Uterus (tissue), 3 donors: ENCODE measurements at regions not wholly inside any gene's neighbourhood (a gene's known extent, or its start where the extent isn't known, plus 50 kb on each side); places are given as distances from the start of the nearest gene placed in this dataset.

Experiments
- DNase-seq, 2 donors: peaks; one replicate each; pipeline ENCODE4 v3.0.0-alpha.2; 2019 to 2020
- H3K27ac ChIP-seq, 2 donors: fragments of 200-600 bp; sonication (generic); 1 replicate in 1 of 2; 2 replicates in 1 of 2; pipeline ENCODE4 v1.5.1; 2016 to 2018
- H3K27me3 ChIP-seq, 2 donors: fragments of 200-600 bp; sonication (generic); one replicate each; pipeline ENCODE4 v1.5.1; 2018 to 2019; ENCODE audit warnings: control low read depth in 1 of 2
- H3K36me3 ChIP-seq, 2 donors: fragments of 200-600 bp; sonication (generic); one replicate each; pipeline ENCODE4 v1.5.1; 2019; ENCODE audit warnings: control low read depth in 1 of 2
- H3K4me1 ChIP-seq, 2 donors: fragments of 200-600 bp; sonication (generic); one replicate each; pipeline ENCODE4 v1.5.1; 2018 to 2019; ENCODE audit warnings: control low read depth in 1 of 2
- H3K4me3 ChIP-seq, 2 donors: fragments of 200-600 bp; sonication (generic); 1 replicate in 1 of 2; 2 replicates in 1 of 2; pipeline ENCODE4 v1.5.1; 2018 to 2019; ENCODE audit warnings: mild to moderate bottlenecking in 1 of 2
- H3K9me3 ChIP-seq, 2 donors: fragments of 200-600 bp; sonication (generic); one replicate each; pipeline ENCODE4 v1.5.1; 2019; ENCODE audit warnings: control low read depth in 1 of 2
- POLR2A ChIP-seq, 2 donors: fragments of 450-650 bp; IDR thresholded peaks; one replicate each; pipeline ENCODE4 v1.6.1; 2016; ENCODE audit warnings: antibody characterized with exemption in 2 of 2, mild to moderate bottlenecking in 1 of 2, moderate library complexity in 1 of 2
- intact Hi-C: fragments of 100-400 bp; cut with DNase I; formaldehyde crosslinking; loops from one replicate; pipeline ENCODE4 v1.15.1; 2023; ENCODE audit warnings: low total_unique reads
- TF ChIP-seq, protein P1 (sequence below), 4 experiments: fragments of 200-600 bp in 2 of 4; fragments of 450-650 bp in 2 of 4; sonication (generic) in 2 of 4; IDR thresholded peaks; one replicate each; pipeline ENCODE4 v1.5.1; 2016 to 2019; ENCODE audit warnings: antibody characterized with exemption in 4 of 4, mild to moderate bottlenecking in 2 of 4, moderate library complexity in 1 of 4
- donor health status: DM: yes; HTN: yes; CAD: no.

DNA sequence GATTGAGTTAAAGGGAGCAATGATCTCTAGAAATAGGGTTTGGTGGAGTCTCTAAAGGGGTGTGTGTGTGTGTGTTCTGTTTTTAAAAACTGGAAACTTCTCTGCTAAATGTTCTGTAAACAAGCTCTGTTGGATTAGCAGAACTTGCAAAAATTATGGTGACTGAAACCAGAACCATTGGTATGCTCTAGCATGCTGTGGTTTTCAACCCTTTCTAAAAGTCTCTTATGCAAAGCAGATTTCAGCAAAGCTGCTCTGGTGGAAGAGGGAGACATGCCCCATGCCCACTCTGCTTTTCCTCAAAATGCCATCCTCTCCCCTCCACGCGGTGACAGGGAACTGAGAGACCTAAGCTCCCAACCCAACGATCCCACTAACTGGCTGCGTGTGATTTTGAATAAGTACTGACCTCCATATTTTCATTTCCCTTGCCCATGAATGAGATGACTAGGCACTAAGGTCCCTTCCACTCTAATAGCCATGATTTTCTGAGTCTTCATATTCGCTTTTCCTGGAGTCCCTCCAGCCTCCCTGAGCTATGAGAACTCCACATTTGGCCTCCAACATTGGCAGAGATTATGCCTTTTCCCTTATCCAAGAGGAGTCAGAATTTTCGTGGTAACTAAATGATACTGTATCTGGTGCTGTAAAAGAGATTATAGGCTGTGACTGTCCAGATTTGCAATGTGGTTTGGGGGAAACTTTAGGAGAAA, 117.3 kb upstream of the PALS2 start:
- H3K4me3 ChIP-seq, result no peak overlapping the region
- no peaks in the 10 kb centered on the region for H3K27me3 ChIP-seq
- TF ChIP-seq, protein P1, sequence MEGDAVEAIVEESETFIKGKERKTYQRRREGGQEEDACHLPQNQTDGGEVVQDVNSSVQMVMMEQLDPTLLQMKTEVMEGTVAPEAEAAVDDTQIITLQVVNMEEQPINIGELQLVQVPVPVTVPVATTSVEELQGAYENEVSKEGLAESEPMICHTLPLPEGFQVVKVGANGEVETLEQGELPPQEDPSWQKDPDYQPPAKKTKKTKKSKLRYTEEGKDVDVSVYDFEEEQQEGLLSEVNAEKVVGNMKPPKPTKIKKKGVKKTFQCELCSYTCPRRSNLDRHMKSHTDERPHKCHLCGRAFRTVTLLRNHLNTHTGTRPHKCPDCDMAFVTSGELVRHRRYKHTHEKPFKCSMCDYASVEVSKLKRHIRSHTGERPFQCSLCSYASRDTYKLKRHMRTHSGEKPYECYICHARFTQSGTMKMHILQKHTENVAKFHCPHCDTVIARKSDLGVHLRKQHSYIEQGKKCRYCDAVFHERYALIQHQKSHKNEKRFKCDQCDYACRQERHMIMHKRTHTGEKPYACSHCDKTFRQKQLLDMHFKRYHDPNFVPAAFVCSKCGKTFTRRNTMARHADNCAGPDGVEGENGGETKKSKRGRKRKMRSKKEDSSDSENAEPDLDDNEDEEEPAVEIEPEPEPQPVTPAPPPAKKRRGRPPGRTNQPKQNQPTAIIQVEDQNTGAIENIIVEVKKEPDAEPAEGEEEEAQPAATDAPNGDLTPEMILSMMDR (IDR thresholded peaks at IDR 0.05), result no peak
- no peak for TF ChIP-seq POLR2A (IDR thresholded peaks at IDR 0.05)
- H3K9me3 ChIP-seq, result no peaks in the 10 kb centered on the region
- DNase-seq, result no peak
- H3K36me3 ChIP-seq, result no peaks in the 10 kb centered on the region
- intact Hi-C loops, result no loop called here
- H3K27ac ChIP-seq, result no peak overlapping the region
- no peaks in the 10 kb centered on the region for H3K4me1 ChIP-seq

GRCh38 chr7:24456526-24457218, 116.6 kb upstream of the PALS2 start:
- H3K36me3 ChIP-seq, result no peaks in the 10 kb centered on the region
- TF ChIP-seq, protein P1 (IDR thresholded peaks at IDR 0.05), result no peak
- no peak for TF ChIP-seq POLR2A (IDR thresholded peaks at IDR 0.05)
- no peaks in the 10 kb centered on the region for H3K27me3 ChIP-seq
- no peak for DNase-seq
- intact Hi-C loops, result no loop called here
- no peak overlapping the region for H3K4me3 ChIP-seq
- no peak overlapping the region for H3K27ac ChIP-seq
- H3K4me1 ChIP-seq, result no peaks in the 10 kb centered on the region
- H3K9me3 ChIP-seq, result no peaks in the 10 kb centered on the region

DNA sequence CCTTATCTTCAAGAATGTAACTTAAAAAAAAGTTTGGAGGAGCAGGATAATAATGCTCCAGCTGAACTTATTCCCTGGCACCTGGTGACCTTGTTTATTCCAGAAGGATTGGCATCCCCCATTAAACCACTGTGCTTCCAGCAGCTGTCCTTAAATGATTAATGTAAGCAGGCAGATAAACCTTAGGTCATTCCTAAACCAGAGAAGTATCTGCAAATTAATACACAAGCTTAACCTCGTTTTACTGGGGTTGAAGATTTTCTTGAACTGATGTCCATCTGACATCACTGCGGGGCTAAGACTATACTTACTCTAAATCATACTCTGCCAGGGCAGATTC, 116.1 kb upstream of the PALS2 start:
- H3K36me3 ChIP-seq, result no peaks in the 10 kb centered on the region
- no peak overlapping the region for H3K27ac ChIP-seq
- TF ChIP-seq, protein P1 (IDR thresholded peaks at IDR 0.05), result no peak
- no peak for TF ChIP-seq POLR2A (IDR thresholded peaks at IDR 0.05)
- no peak for DNase-seq
- H3K4me1 ChIP-seq, result no peaks in the 10 kb centered on the region
- no peak overlapping the region for H3K4me3 ChIP-seq
- H3K27me3 ChIP-seq, result no peaks in the 10 kb centered on the region
- intact Hi-C loops, result no loop called here
- no peaks in the 10 kb centered on the region for H3K9me3 ChIP-seq

DNA sequence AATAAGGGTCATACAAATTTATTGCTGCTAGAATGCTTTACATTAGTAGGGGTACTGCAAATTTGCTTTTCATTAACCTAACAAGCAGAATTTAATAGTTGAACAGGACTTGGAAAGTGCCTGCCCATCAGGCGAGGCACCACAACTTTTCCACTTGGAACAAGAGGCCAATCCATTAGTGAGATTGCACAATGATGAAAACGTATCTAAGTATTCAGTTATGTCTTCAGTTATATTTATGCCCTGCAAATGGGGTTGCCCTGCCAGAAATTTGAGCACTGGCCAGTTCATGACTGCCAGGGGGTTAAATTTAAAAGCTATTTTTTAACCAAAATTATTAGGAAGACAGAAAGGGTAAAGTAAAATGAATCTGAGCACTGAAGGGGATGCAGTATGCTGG, 111.1 kb upstream of the PALS2 start:
- H3K27me3 ChIP-seq, result no peaks in the 10 kb centered on the region
- H3K4me1 ChIP-seq, result no peaks in the 10 kb centered on the region
- no peak overlapping the region for H3K27ac ChIP-seq
- TF ChIP-seq POLR2A (IDR thresholded peaks at IDR 0.05), result no peak
- TF ChIP-seq, protein P1 (IDR thresholded peaks at IDR 0.05), result no peak
- no peak for DNase-seq
- intact Hi-C loops, result no loop called here
- H3K4me3 ChIP-seq, result no peak overlapping the region
- no peaks in the 10 kb centered on the region for H3K9me3 ChIP-seq
- H3K36me3 ChIP-seq, result no peaks in the 10 kb centered on the region

GRCh38 chr7:24462984-24463383, 110.3 kb upstream of the PALS2 start:
- intact Hi-C loops, result no loop called here
- H3K9me3 ChIP-seq, result no peaks in the 10 kb centered on the region
- H3K27me3 ChIP-seq, result no peaks in the 10 kb centered on the region
- no peak for TF ChIP-seq POLR2A (IDR thresholded peaks at IDR 0.05)
- TF ChIP-seq, protein P1 (IDR thresholded peaks at IDR 0.05), result no peak
- H3K4me1 ChIP-seq, result no peaks in the 10 kb centered on the region
- no peaks in the 10 kb centered on the region for H3K36me3 ChIP-seq
- H3K27ac ChIP-seq, result no peak overlapping the region
- no peak for DNase-seq
- no peak overlapping the region for H3K4me3 ChIP-seq
